Fibroblast of lung (primary cell): ENCODE measurements at regions not wholly inside any gene's neighbourhood (a gene's known extent, or its start where the extent isn't known, plus 50 kb on each side); places are given as distances from the start of the nearest gene placed in this dataset.

ENCODE experiments used
- DNase-seq, 2 donors: peaks; one replicate each; pipeline versions ENCODE4 v3.0.0 to v3.0.0-alpha.2; 2010; ENCODE audit warnings: low read depth in 2 of 2
- H2AFZ ChIP-seq: 2 replicates; pipeline ENCODE4 v1.5.1; 2012; ENCODE audit warnings: low read length, control low read depth, inconsistent platforms
- H3K27ac ChIP-seq: 2 replicates; pipeline ENCODE4 v1.5.1; 2011; ENCODE audit warnings: low read length, control low read depth; ENCODE audit not compliant: insufficient read depth
- H3K27me3 ChIP-seq: 2 replicates; pipeline ENCODE4 v1.5.1; 2011; ENCODE audit warnings: mild to moderate bottlenecking, low read length; ENCODE audit not compliant: control insufficient read depth, insufficient read depth
- H3K36me3 ChIP-seq: 2 replicates; pipeline ENCODE4 v1.5.1; 2011; ENCODE audit warnings: low read length; ENCODE audit not compliant: control insufficient read depth, insufficient read depth
- H3K4me1 ChIP-seq: 2 replicates; pipeline ENCODE4 v1.5.1; 2011; ENCODE audit warnings: low read length; ENCODE audit not compliant: control insufficient read depth, insufficient read depth; ENCODE audit errors: extremely low read depth
- H3K4me2 ChIP-seq: 2 replicates; pipeline ENCODE4 v1.5.1; 2011; ENCODE audit warnings: low read length, control low read depth; ENCODE audit not compliant: insufficient read depth; ENCODE audit errors: extremely low read depth
- H3K4me3 ChIP-seq, 4 experiments: fragments of 200-600 bp in 1 of 4; sonication (generic) in 1 of 4; replicated peaks in 1 of 4; 2 replicates each; pipeline ENCODE4 v1.5.1; 2011 to 2016; ENCODE audit warnings: low read length in 4 of 4, low read depth in 3 of 4, mild to moderate bottlenecking in 3 of 4, control low read depth in 2 of 4, inconsistent platforms in 1 of 4, mixed read lengths in 1 of 4; ENCODE audit not compliant: insufficient read depth in 1 of 4; ENCODE audit errors: control extremely low read depth in 1 of 4
- H3K79me2 ChIP-seq: 2 replicates; pipeline ENCODE4 v1.5.1; 2012; ENCODE audit warnings: mild to moderate bottlenecking, low read length, inconsistent platforms; ENCODE audit not compliant: control insufficient read depth, insufficient read depth
- H3K9ac ChIP-seq: 2 replicates; pipeline ENCODE4 v1.5.1; 2011; ENCODE audit warnings: mild to moderate bottlenecking, low read length, control low read depth; ENCODE audit not compliant: insufficient read depth
- H3K9me3 ChIP-seq: 2 replicates; pipeline ENCODE4 v1.5.1; 2012; ENCODE audit warnings: low read depth, low read length; ENCODE audit not compliant: control insufficient read depth, insufficient read depth
- H4K20me1 ChIP-seq: 2 replicates; pipeline ENCODE4 v1.5.1; 2011; ENCODE audit warnings: low read length; ENCODE audit not compliant: control insufficient read depth, insufficient read depth; ENCODE audit errors: extremely low read depth
- CTCF ChIP-seq, 2 donors: IDR thresholded peaks in 1 of 2; conservative IDR thresholded peaks in 1 of 2; 1 replicate in 1 of 2; 2 replicates in 1 of 2; pipeline ENCODE4 v1.5.1; 2011 to 2012; ENCODE audit warnings: low read length in 2 of 2, control low read depth in 1 of 2, inconsistent platforms in 1 of 2, low read depth in 1 of 2, mild to moderate bottlenecking in 1 of 2
- EZH2 ChIP-seq: IDR thresholded peaks from 2 replicates; pipeline ENCODE4 v1.5.1; 2012; ENCODE audit warnings: low read length, control low read depth, mild to moderate bottlenecking; ENCODE audit errors: missing control alignments

- no peaks in the 10 kb centered on the region for H3K36me3 ChIP-seq
- no peaks in the 10 kb centered on the region for H4K20me1 ChIP-seq
- H2AFZ ChIP-seq, result no peak overlapping the region
- H3K4me2 ChIP-seq, result no peak overlapping the region
- TF ChIP-seq EZH2 (no peak), CTCF (conservative IDR thresholded peaks at IDR 0.05 in 1 of 2, IDR thresholded peaks at IDR 0.05 in 1 of 2; ENCODE audit: low read depth in 1 of 2, low read length in 2 of 2) (no peak)
- H3K79me2 ChIP-seq, result no peaks in the 10 kb centered on the region
- H3K4me1 ChIP-seq, result no peaks in the 10 kb centered on the region
- peak in 1 of 2 donors; percentile 78 for DNase-seq
- H3K4me3 ChIP-seq, result no peak overlapping the region
- no peak overlapping the region for H3K9ac ChIP-seq
- no peaks in the 10 kb centered on the region for H3K9me3 ChIP-seq
- no peaks in the 10 kb centered on the region for H3K27me3 ChIP-seq
- no peak overlapping the region for H3K27ac ChIP-seq
Observed at GRCh38 chr5:156096259-156096658, 230.7 kb upstream of the SGCD start.

- H3K79me2 ChIP-seq, result no peaks in the 10 kb centered on the region
- no peak for TF ChIP-seq EZH2
- TF ChIP-seq CTCF (conservative IDR thresholded peaks at IDR 0.05 in 1 of 2, IDR thresholded peaks at IDR 0.05 in 1 of 2; ENCODE audit: low read depth in 1 of 2, low read length in 2 of 2), result no peak
- H3K4me2 ChIP-seq, result no peak overlapping the region
- no peak overlapping the region for H3K27ac ChIP-seq
- H4K20me1 ChIP-seq, result no peaks in the 10 kb centered on the region
- no peaks in the 10 kb centered on the region for H3K36me3 ChIP-seq
- no peak overlapping the region for H3K4me3 ChIP-seq
- peak in 1 of 2 donors; percentile 60 for DNase-seq
- H3K4me1 ChIP-seq, result no peaks in the 10 kb centered on the region
- no peaks in the 10 kb centered on the region for H3K9me3 ChIP-seq
- H3K27me3 ChIP-seq, result no peaks in the 10 kb centered on the region
- no peak overlapping the region for H2AFZ ChIP-seq
- no peak overlapping the region for H3K9ac ChIP-seq
Observed at GRCh38 chr5:156103155-156103885, 223.6 kb upstream of the SGCD start.

- no peak for TF ChIP-seq CTCF (conservative IDR thresholded peaks at IDR 0.05 in 1 of 2, IDR thresholded peaks at IDR 0.05 in 1 of 2; ENCODE audit: low read depth in 1 of 2, low read length in 2 of 2)
- no peak for TF ChIP-seq EZH2
- H3K79me2 ChIP-seq, result no peaks in the 10 kb centered on the region
- H3K4me3 ChIP-seq, result no peak overlapping the region
- H3K4me1 ChIP-seq, result no peaks in the 10 kb centered on the region
- H3K27me3 ChIP-seq, result no peaks in the 10 kb centered on the region
- no peak overlapping the region for H2AFZ ChIP-seq
- no peaks in the 10 kb centered on the region for H3K36me3 ChIP-seq
- no peaks in the 10 kb centered on the region for H3K9me3 ChIP-seq
- DNase-seq, result peak in 1 of 2 donors; percentile 14
- H3K9ac ChIP-seq, result no peak overlapping the region
- H4K20me1 ChIP-seq, result no peaks in the 10 kb centered on the region
- no peak overlapping the region for H3K27ac ChIP-seq
- H3K4me2 ChIP-seq, result no peak overlapping the region
Observed at GRCh38 chr5:156109317-156110023, 217.5 kb upstream of the SGCD start.
